ENCODE measurements at regions not wholly inside any gene's neighbourhood (a gene's known extent, or its start where the extent isn't known, plus 50 kb on each side); places are given as distances from the start of the nearest gene placed in this dataset.

DNA sequence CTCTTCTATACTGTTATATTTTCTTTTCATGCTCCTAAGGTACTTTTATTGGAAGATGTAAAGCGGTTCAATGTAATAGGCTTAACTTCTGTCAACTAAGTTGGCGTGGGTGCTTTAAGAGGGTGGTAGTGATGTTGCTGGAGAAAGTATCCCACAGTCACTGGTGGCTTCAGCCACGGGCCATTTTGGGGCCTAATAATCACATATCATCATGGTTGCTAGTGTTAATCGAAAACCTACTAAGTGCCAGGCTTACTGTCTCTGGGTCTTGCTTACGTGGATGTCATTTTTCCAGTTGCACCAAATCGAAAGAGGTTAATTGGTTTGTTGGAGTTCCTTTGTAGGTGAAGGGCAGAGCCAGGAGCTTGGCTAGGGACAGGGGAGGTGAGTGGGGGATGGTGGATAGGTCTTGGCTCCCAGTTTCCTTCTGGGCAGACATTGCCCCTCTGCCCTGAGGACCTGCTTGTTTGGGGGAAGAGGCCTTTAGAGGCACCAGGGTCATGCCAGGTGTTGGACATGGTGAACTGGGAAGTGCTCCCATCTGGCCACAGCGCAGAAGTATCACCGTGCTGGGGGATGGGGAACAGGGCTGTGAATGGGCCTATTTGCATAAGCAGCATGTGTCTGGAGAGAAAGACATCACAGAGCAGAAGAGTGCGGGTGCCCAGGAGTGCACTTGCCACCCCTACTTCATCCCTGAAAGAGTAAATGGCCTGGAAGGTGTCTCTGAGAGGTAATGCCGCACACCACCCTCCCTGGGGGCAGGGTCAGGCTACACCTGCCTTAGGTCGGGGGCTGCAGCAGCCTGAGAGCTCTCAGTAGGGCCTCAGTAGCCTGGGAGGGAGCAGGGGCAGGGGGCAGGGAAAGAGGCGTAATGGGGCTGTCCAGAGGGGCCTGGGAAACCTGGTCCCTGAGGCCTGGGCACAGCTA lies 62.4 kb upstream of the POLG start:
- CTCF ChIA-PET, result interaction anchor here (1.6 to 2.6 kb wide), 2 partner anchors 12 to 38 kb away, joined by 4 to 11 read pairs; no protein-coding TSS in a partner anchor

GRCh38 chr15:89395996-89396395 lies 61.4 kb upstream of the POLG start:
- no peak for TF ChIP-seq CTCF (IDR thresholded peaks at IDR 0.05; ENCODE audit: insufficient read depth, low read length, missing control alignments)
- POLR2A ChIA-PET, result no interaction called here
- CTCF ChIA-PET, result interaction anchor here (22.3 kb wide), 1 partner anchor 35 kb away, joined by 243 read pairs; no protein-coding TSS in a partner anchor
- DNase-seq (ENCODE audit: low read depth, low spot score), result no peak
- H3K4me3 ChIP-seq (ENCODE audit: low read depth, low read length), result no peak overlapping the region

More for the DNA sequence above, 62.4 kb upstream of the POLG start:
- POLR2A ChIA-PET, result no interaction called here
- no peak for TF ChIP-seq CTCF (IDR thresholded peaks at IDR 0.05; ENCODE audit: insufficient read depth, low read length, missing control alignments)
- DNase-seq (ENCODE audit: low read depth, low spot score), result no peak
- H3K4me3 ChIP-seq (ENCODE audit: low read depth, low read length), result no peak overlapping the region

- H3K4me3 ChIP-seq (ENCODE audit: low read depth, low read length), result no peak overlapping the region
- no peak for TF ChIP-seq CTCF (IDR thresholded peaks at IDR 0.05; ENCODE audit: insufficient read depth, low read length, missing control alignments)
- DNase-seq (ENCODE audit: low read depth, low spot score), result no peak
- POLR2A ChIA-PET, result no interaction called here
- CTCF ChIA-PET, result interaction anchor here (1.0 to 22.3 kb wide), 5 partner anchors 9 to 34 kb away, joined by 3 to 243 read pairs (median 4); no protein-coding TSS in a partner anchor
Measured at GRCh38 chr15:89395461-89395871, 60.8 kb upstream of the POLG start.

GRCh38 chr15:89395031-89395430 lies 60.4 kb upstream of the POLG start:
- DNase-seq (ENCODE audit: low read depth, low spot score), result no peak
- H3K4me3 ChIP-seq (ENCODE audit: low read depth, low read length), result no peak overlapping the region
- ChIA-PET POLR2A (no interaction called here), CTCF (interaction anchor here (1.0 to 22.3 kb wide), 5 partner anchors 10 to 34 kb away, joined by 3 to 243 read pairs (median 4); no protein-coding TSS in a partner anchor)
- no peak for TF ChIP-seq CTCF (IDR thresholded peaks at IDR 0.05; ENCODE audit: insufficient read depth, low read length, missing control alignments)

DNA sequence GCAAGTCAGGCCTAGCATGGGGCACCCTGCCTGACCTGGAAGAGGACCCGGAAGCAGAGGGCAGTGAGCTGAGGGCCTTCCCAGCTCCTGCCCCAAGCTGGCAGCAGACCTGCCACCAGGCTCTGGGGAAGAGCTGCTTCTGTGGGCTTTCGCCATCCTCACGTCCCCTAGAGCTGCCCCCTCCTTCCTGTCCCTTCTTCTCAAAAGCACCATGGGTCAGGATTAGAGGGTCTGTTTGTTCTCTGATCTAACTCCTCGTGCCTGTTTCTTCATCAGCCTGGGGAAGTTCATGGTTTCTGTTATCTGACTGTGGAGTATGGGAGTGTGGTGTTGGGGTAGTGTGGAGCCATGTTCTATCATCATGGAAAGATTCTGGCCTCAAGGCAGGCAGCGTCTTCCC lies 58.4 kb upstream of the POLG start:
- DNase-seq (ENCODE audit: low read depth, low spot score), result no peak
- ChIA-PET POLR2A (no interaction called here), CTCF (interaction anchor here (1.0 to 22.3 kb wide), 3 partner anchors 22 to 37 kb away, joined by 5 to 243 read pairs (median 7); no protein-coding TSS in a partner anchor)
- H3K4me3 ChIP-seq (ENCODE audit: low read depth, low read length), result no peak overlapping the region
- TF ChIP-seq CTCF (IDR thresholded peaks at IDR 0.05; ENCODE audit: insufficient read depth, low read length, missing control alignments), result no peak

DNA sequence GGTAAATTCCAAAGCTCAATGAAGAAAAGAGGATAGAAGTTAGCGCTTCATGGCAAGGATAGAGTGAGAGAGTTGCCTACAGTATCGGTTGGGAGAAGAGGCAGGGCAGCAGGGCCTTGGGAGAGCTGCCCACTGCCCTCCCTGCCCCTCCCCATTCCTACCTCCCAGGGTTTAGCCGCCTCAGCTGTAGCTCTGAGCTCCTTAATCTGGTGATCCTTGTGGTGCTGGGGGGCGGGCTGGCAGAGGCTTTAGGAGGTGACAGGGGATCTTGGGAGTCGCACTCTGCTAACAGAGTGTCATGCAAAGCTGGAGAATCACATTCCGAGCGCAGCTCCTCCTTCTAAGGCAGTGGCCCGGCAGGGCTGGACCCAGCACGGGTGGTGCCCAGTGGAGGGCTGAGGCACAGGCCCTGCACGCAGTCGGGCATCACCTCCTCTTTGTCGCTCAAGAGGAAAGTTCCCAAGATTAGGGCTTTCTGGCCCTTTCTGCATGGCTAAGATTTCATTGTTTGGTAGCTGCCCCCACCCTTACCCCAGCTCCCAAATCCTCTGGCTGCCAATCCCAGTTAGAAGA lies 57.1 kb upstream of the POLG start:
- no peak overlapping the region for H3K4me3 ChIP-seq (ENCODE audit: low read depth, low read length)
- no peak for DNase-seq (ENCODE audit: low read depth, low spot score)
- CTCF ChIA-PET, result interaction anchor here (1.2 to 22.3 kb wide), 4 partner anchors 24 to 54 kb away, joined by 4 to 243 read pairs (median 6); no protein-coding TSS in a partner anchor
- POLR2A ChIA-PET, result no interaction called here
- no peak for TF ChIP-seq CTCF (IDR thresholded peaks at IDR 0.05; ENCODE audit: insufficient read depth, low read length, missing control alignments)

Data from AG04449 (cell line).